GM18909 (cell line): ENCODE measurements at regions not wholly inside any gene's neighbourhood (a gene's known extent, or its start where the extent isn't known, plus 50 kb on each side); places are given as distances from the start of the nearest gene placed in this dataset.
A peak's percentile ranks its signal among the peaks of the same experiment; 100 is the strongest.

Experiments
- ATAC-seq: cut with Tn5 transposase; IDR thresholded peaks from one replicate; pipeline ENCODE4 v1.9.1; 2021; ENCODE audit warnings: mild to moderate bottlenecking; ENCODE audit not compliant: unreplicated experiment, poor library complexity

DNA sequence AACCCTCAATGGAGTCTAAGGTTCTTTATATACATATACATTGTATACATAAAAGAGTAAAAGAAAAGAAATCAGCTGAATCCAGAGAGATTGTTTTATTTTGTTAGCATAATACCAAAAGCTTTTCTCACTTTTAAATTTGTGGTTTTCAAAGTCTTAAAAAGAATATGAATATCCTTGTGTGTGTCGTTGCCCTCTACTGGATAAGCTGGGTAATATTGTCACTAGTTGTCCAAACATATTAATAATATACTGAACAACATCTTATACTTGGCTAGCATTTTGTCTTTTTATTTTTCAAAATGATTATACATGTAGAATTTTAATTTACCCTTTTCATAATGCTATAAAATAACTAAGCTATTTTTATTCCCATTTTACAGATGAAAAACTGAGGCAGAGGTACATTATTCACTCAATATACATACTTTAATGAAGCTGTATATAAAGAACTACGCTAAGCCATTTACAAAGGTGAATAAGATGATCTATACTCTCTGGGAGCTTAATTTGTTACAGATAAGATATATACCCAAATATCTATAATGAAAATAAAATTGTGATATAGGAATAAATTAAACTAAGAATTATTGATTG is 531.7 kb downstream of the TFAP2B start:
- ATAC-seq = no peak

DNA sequence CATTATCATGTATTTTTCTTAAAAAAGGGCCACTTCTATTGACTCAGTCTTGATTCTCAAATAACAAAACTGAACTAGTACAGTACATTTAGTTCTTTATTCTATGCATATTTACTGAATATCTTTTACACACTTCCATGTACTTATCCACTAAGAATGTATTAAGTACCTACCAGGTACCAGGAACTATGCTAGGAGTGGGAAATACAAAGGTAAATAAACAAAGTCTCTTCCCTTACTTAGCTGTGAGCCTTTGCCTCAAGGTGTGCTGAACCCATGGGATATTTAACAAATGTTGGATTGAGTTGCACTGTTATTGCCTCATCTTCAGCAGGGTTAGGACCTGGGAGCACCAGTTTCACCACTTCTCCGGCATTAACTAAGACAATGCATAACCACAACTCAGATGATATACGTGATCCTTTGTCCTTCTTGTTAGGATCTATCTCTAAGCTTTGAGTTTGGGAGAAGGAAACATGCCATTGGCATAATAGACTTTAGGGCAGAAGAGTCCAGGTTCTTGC is 533.9 kb downstream of the TFAP2B start:
- ATAC-seq = no peak

DNA sequence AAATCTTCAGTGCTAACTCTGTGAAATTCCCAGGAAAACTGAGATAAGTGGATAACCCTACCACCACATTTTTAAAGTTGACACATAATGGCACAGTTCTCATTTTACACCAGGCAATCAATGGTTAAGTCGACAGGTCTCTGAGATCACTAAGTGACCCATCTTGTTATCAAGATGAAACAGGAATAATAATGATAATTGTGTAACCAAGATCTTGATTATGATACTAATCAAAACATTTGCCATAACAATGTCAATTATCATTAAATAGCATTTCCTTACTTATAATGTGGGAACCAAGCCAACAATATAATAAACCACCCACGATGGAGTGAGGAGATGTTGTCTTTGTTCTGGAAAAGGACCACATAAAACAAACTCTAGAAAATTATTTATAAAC is 541.6 kb downstream of the TFAP2B start:
- ATAC-seq = no peak

DNA sequence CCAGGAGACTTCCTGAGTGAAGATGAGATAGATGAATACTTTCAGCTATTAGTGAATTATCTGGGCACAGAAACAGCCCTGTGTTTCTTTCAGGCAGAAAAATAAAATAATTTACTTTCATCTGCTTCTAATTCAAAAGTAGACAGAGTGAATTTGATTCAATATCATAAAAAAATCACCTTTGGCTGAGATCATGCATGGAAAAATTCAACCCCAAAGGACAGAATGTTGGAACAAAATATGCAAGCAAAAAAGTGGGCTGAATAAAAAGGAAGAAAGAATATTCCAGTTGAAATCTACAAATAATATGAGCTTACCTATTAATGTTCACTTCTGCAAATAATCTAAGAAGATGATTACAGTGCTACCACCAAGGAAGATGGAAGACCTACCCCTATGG is 546.9 kb downstream of the TFAP2B start:
- no peak for ATAC-seq

DNA sequence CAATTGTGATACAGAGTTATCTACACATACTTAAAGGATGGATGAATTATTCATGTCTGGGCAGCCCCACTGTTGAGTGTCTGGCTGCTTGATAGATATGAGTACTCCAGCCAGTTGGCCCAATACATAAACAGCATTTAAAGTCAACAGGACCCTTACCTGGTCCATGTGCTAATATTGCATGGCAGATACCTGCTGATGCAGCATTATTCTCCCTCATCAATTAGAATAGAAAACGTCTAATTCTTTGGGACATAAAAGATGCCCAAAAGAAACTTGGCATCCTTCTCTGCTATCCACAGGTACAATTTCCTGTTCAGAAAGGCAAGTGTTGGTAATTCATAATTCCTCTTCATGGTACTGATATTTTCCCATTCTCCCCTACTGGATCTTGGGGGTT is 550.8 kb downstream of the TFAP2B start:
- no peak for ATAC-seq

DNA sequence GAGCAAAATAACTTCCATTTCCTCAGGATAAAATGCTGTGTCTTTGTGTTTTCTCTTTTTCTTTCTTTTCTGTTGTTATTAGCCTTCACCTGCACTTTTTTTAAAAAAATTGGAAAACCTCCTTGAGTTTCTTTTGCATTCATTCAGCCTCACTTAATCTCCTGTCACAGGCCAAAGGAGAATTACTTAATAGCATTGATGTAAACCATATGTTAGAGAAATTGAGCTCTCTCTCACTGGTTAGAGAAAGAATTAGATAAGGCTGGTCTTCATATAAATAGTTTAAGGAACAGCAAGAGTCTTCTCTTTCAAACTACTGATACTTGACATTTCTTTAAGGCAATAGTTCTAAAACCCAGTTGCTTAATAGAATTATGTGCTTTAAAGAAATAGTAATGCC is 564.2 kb downstream of the TFAP2B start:
- ATAC-seq = no peak

DNA sequence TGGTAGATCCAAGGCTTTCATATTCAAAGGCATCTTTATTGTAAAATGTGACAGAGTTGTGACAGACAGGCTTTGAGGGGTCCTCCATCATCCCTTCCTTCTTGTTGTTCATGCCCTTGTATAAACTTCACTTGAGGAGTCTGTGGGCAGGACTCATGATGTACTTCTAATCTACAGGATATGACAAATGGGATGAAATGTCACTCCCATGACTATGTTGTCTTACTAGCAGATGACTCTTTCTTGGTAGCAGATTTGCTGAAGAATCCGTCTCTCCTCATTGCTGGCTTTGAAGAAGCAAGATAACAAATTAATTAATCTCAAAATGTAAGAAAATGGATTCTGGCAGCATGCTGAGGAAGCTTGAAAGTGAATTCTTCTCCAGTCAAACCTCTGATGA is 566.1 kb downstream of the TFAP2B start:
- ATAC-seq = no peak

DNA sequence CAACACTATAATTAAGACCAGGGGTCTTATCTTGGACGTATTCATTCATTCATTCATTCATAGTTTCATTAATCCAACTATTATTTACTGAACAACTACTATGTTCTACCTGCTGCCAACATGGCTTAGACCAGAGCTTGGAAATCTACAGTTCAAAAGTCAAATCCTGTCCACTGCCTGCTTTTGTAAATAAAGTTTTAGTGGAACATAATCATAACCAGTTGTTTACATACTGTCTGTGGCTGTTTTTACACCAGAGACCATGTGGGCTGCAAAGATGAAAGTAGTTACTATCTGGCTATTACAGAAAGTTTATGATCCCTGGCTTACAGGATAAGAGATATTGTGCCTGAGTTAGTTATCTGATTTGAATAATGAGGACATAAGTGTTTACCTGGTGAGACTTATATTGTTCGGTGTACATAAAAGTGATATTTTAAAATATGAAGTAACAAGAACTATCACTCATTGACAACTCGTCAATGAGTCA is 567.7 kb downstream of the TFAP2B start:
- ATAC-seq = no peak

DNA sequence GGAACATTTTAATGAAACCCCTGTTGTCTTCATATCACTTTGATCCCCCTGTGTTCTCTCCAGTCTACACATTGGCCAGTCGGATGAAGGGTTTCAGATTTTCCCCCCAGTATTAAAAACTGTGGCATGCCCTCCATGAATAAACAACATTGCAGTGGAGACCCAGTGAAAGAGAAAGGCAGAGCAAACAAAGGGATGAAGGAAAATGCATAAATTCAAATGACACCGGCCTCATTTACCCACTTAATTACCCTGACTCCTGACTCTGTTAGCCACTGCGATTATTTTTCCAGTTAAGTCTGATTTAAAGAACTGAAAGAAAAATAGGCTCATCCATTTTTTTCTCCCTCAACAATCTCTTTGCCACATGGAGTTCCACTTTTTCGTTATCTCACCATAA is 569.2 kb downstream of the TFAP2B start:
- ATAC-seq = no peak

DNA sequence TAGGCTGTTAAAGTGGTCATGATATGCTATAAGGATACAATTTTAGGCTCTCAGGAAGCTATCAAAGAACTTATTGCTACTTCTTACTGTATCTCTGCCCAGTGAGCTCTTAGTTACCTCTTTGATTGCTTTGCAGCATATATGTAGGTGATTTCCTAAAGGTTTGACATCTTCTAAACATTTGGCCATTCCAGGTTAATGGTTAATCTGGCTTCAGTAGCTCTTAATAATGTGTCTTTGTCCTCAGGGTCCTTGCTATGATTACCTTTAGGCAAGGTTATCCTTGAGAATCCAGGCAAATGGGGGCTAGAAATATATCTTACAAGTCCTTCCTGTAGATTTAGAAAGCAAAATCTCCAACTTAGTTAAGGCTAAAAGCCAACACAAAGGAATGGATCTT is 575.4 kb downstream of the TFAP2B start:
- no peak for ATAC-seq

DNA sequence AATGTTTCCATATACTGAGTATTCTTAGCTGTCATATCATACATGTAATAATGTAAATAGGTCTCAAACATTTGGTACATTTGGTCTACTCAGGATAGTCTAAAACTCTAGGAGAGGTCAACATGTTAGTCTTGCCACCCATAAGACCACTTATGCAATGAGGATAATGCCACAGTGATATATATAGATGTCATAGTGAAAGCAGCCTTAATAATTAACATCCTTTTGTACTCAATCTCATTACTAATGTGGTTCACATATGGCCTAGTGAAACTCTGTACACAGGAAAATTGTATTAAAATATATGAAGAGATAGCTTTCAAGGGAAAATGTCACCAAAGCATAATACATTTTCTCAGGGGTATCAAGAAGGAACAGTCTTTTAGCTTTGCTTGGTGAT is 577.9 kb downstream of the TFAP2B start:
- peak; percentile 76 for ATAC-seq

DNA sequence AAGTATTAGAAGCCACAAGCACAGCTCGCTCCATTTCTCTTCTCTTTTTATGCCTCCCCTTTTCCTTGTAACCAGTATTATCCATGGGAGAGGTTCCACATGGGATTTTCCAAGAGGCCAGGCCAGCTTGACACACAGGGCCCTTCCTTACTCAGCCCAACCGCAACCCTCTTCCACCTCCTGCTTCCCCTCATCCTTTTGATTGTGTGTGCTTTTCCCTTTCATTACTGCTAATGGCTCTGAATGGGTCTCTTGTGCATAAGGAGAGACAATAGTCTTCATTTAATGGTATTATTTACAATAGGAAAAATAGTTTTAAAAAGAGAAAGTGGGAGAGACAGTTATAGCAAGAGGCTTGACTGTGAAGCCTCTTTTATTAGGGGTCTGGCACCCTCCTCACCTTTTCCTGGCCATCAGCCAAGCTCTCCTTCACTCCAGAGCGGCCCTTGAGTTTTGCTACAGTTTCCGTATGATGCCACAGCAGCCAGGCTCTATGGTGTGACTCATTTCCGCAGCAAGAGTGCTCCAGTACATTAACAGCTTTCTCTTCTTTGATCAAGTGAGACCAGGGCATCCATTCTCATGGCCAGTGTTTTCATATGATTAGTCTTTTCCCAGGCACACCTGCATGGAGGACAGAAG is 579.5 kb downstream of the TFAP2B start:
- ATAC-seq = peak; percentile 78

DNA sequence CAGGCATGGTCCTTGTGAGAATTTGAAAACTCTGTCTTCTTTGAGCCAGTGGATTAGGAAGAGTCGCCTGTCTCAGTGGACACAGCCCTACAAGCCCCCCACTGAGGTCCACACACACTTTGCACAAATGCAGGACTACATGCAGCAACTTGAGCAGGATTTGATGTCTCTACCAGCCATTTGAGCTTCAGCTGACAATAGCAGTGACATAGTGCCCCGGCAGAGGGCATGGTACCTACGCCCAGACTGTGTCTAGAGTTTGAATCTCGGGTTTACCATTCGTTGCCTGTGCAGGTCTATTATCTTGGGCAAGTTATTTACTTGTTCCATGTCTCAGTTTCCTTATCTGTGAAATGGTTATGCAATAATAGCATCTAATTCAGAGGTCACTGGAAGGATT is 580.1 kb downstream of the TFAP2B start:
- peak; percentile 22 for ATAC-seq

DNA sequence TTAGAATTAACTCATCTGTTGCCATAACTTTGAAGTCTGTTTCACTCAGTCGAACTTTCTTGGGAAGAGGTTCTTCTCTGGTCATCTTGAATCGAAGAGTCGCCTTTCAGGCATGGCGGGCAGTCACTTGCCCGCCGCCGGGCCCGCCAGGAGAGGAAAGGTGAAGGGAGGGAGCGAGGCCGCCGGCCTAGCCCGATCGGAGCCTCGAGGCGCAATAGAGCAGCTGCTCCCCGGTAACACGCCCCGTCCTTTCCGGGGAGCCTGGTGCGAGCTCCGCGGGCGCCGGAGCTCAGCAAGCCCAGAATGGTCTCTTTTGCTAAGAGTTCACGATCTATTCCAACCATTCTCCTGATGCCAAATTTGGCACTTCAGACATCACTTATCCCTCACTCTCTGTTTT is 591.8 kb downstream of the TFAP2B start:
- no peak for ATAC-seq

DNA sequence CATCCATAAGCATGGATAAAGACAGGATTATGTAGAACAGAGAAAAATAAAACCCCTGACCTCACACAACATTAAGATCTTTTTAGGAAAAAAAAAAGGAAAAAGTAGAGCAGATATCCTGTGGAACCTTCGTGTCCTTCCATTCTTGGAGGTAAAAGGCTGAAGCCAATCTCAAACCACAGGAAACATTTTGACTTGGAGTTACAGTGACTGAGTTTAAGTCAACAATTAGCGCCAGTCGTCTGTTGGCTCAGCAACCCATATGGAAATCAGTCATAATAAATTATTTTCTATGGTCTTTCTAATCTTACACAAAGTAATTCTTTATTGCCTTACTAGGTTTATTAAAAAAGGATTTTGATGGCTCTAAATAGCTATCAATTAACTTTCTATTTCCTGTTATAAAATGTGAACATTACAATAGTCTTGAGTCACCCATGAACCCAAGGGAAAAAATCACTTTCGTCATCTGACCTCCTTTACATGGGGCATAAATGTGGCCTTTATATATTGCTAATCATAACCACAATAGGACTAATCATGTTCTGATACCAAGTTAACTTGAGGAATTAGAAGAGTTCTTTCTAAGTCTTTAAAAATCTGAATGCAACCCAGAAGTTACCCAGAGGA is 592.9 kb downstream of the TFAP2B start:
- no peak for ATAC-seq

DNA sequence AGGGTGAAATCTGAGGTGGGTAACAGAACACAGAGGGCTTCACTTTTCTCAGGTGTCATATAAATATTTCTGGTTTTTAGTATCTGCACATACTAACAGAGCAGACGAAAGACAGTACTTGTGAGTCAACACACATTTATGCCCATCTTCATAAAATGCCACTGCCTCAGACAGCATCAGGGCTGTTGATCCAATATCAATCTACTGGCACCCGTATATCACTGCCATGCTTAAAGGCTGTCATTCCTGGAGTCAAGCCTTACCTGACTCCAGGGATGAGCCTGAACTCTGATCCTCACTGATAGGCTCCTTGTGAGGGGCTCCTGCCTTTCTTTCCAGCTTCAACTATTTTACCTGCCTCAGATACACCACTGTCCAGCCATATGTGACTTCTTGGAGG is 595.7 kb downstream of the TFAP2B start:
- ATAC-seq = no peak

DNA sequence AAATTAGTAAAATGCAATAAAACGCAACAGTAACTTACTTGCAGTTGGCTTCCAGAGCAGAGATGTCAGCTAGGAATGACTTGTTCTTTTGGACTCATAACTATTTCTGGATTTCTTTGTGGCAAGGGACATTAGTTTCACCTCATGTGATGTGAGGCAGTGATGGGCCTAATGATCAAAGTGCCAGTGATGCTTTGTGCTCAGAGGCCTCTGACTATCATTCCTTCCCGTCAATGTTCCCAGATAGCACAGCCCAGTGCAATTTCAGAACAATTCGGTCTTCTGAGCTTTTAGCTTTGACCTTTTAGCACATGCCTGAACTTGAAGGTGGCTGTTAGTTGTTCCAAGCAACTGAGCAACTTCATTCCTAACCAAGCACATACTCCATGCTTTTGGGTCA is 596.8 kb downstream of the TFAP2B start:
- no peak for ATAC-seq

DNA sequence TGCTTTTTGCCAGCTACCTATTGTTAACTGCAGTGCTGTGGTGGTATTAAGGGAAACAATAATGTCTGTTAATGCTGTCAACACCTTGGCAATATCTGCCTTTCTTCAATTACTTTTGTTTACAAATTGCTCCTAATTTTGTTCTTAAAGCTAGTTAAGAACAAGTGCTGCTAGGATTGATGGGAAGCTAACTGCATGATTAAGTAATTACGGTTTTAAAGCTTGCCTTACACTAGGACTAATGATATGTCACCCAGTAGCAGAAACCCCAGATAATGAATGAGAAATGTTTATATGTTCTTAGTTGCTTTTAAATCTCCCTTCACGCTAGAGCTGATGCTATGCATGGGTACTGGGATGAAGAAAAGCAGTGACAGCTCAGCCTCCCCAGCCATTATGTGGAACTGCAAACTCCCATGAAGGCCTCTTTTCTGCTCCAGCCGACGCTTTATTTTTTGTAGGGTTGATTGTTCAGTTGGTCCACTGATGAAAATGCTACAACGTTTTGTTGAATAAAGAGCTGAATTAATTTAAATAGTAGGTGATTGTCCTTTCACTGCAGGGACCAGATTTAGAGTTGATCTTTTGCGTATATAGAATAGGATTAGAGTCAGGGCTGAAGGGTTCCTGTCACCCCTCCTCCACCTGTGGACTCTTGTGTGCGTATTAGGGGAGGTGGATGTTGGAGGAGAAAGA is 610.5 kb downstream of the TFAP2B start:
- no peak for ATAC-seq

DNA sequence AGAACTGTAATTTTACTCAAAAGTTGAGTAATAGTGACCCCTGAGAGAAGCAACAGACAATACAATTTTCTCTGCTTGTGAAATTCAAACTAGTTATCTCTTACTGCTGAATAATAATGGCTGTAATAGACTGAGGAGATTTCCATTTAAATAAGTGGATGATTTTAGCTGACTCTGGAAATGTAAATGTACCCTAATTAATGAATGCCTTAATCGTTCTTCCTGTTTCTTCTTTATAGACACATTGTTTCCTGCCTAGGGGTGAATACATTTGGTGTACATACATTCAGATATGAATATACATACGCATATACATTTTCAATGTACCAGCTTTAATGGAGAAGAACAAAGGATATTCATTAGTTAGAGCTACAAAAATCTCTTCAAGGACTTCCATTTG is 611.9 kb downstream of the TFAP2B start:
- ATAC-seq = no peak

DNA sequence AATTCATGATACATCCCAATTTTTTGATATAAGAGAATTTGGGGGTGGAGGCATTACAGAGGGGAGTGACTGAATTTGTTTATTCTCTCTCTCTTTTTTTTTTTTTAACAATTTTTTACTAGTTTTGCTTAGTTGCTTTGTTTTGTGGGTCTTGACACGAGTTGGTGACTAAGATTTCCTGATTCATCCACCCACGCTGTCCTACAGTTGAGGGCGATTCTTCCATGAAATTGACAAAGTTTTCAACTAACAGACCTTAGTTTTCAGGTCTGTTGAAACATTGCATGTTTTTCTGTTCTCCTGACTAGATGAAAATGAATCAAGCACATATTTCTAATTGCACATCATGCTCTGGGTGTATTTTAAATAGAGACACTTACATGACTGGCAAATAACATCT is 613.8 kb downstream of the TFAP2B start:
- no peak for ATAC-seq
